Rectal smooth muscle tissue (tissue), 1 donor: ENCODE measurements at regions not wholly inside any gene's neighbourhood (a gene's known extent, or its start where the extent isn't known, plus 50 kb on each side); places are given as distances from the start of the nearest gene placed in this dataset.

Source experiments
- H3K27ac ChIP-seq: one replicate; pipeline ENCODE4 v1.7.0; 2013; ENCODE audit warnings: low read depth, low read length, inconsistent platforms
- H3K27me3 ChIP-seq: one replicate; pipeline ENCODE4 v1.7.0; 2013; ENCODE audit warnings: low read length; ENCODE audit not compliant: control insufficient read depth, insufficient read depth
- H3K36me3 ChIP-seq: one replicate; pipeline ENCODE4 v1.7.0; 2013; ENCODE audit warnings: low read length; ENCODE audit not compliant: control insufficient read depth, insufficient read depth
- H3K4me1 ChIP-seq: one replicate; pipeline ENCODE4 v1.7.0; 2013; ENCODE audit warnings: low read length; ENCODE audit not compliant: control insufficient read depth, insufficient read depth
- H3K4me3 ChIP-seq: one replicate; pipeline ENCODE4 v1.7.0; 2013; ENCODE audit warnings: low read length
- H3K9ac ChIP-seq: one replicate; pipeline ENCODE4 v1.7.0; 2013; ENCODE audit warnings: low read length

DNA sequence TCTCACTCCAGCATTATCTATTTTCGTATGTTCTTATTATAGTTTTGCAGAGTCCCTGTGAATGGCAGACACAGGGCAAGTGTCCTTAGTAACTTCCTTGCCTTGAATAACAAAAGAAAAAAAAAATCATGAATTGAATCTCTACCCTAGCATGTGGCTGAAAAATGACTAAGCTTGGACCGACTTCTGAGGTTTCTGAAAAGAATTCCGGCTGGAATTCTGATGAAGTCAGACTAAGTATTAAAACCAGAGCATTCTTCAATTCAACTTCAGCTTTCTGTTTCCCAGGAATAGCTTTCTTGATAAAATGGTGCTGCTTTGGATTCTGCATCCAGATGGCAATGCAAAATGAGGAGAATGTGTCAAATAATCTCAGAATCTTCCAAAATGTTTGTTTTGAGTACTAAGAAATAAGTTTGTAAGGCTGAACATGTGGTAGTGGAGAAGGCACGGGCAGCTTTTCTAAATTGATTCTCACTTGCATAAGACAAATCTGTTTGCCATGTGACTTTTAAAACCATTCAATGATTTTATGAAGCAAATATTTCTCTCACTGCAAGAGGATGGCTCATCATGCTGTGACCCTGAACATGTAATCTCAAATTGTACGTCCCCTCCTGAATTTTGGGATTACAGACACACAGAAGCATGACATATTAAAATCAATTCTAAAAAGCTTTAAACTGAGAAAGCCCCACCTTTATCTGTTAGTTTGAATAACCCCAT, 1462.8 kb upstream of the LRRTM1 start:
- no peaks in the 10 kb centered on the region for H3K4me1 ChIP-seq
- H3K9ac ChIP-seq = no peak overlapping the region
- H3K27me3 ChIP-seq = no peaks in the 10 kb centered on the region
- no peak overlapping the region for H3K27ac ChIP-seq
- no peak overlapping the region for H3K4me3 ChIP-seq
- H3K36me3 ChIP-seq = no peaks in the 10 kb centered on the region

DNA sequence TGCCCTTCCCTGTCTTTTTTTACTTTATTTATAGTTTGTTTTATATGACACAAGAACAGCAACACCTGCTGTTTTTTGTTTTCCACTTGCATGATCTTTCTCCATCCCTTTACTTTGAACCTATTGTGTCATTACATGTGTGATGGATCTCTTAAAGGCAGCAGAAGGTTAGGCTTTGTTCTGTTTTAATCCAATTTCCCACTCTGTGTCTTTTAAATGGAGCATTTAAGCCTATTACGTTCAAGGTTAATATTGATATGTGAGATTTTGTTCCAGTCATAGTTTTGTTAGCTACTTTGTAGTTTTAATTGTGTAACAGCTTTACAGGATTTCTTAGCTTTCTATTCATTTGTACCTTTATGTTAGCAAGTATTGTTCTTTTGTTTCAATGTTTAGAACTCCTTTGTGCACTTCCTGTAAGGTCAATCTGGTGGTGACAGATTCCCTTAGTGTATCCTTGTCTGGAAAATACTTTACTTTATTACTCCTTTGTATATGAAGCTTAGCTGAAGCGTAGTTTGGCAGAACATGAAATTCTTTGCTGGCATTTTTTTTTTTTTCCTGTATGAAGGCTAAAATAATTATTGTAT, 1443.0 kb upstream of the LRRTM1 start:
- no peak overlapping the region for H3K4me3 ChIP-seq
- H3K4me1 ChIP-seq = no peaks in the 10 kb centered on the region
- H3K27me3 ChIP-seq = no peaks in the 10 kb centered on the region
- no peaks in the 10 kb centered on the region for H3K36me3 ChIP-seq
- no peak overlapping the region for H3K27ac ChIP-seq
- H3K9ac ChIP-seq = no peak overlapping the region

DNA sequence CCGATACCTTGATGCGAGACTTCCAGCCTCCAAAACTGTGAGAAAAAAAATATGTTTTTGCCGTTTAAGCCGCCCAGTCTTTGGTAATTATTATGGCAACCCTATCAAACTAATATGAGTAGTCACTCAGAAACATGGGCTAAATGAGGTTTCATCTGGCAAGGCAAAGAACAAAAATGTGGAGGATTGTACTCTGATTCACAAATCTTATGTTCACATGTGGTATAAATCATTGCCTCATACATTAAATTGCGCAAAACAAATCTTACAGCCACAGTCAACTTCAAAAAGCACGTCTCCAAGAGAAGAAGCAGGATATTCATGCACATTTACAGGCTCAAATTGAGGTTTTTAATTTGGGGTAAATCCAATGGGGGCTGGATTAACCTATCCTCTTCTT, 1435.4 kb upstream of the LRRTM1 start:
- Histone ChIP-seq H3K27ac (no peak overlapping the region), H3K9ac (no peak overlapping the region), H3K27me3 (no peaks in the 10 kb centered on the region), H3K4me3 (no peak overlapping the region), H3K4me1 (no peaks in the 10 kb centered on the region), H3K36me3 (no peaks in the 10 kb centered on the region)

DNA sequence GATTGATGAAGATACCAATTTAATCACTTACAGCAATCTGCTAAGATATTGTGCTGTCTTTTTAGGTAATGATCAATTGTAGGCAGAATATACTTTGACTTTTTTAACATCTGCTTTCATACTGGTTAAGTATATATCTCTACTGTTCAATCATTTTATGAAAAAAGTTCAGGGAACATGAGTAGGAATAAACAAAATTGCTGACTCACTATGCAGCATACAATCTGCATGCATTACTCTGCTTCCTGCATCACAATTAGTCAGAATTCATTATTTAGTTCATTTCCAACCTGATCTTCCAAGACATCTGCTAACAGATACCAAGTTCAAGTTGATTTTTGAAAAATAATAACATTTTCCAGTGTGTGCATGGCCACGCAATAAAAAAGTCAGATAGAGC, 1430.4 kb upstream of the LRRTM1 start:
- H3K9ac ChIP-seq = no peak overlapping the region
- no peaks in the 10 kb centered on the region for H3K27me3 ChIP-seq
- H3K27ac ChIP-seq = no peak overlapping the region
- H3K4me1 ChIP-seq = no peaks in the 10 kb centered on the region
- no peak overlapping the region for H3K4me3 ChIP-seq
- H3K36me3 ChIP-seq = no peaks in the 10 kb centered on the region

DNA sequence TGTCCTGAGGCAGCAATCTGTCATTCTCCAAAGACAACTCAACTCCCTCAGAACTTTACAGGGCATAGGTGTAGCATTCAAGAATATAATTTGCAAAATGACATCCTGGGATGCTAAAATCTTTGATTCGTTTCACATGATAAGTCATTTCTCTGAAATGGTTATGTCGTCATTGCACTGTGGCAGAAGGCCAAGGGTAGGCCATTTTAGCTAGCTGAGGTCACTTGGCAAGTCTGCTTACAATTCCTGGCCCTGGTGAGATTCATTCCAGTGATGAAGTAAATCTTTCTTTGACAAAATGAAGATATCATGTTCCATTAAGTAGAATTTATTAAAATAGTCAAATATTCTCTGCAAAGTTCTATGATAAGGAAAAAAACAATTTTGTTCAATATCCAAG, 1410.3 kb upstream of the LRRTM1 start:
- H3K36me3 ChIP-seq = no peaks in the 10 kb centered on the region
- no peak overlapping the region for H3K27ac ChIP-seq
- no peak overlapping the region for H3K4me3 ChIP-seq
- no peaks in the 10 kb centered on the region for H3K27me3 ChIP-seq
- H3K4me1 ChIP-seq = no peaks in the 10 kb centered on the region
- no peak overlapping the region for H3K9ac ChIP-seq

DNA sequence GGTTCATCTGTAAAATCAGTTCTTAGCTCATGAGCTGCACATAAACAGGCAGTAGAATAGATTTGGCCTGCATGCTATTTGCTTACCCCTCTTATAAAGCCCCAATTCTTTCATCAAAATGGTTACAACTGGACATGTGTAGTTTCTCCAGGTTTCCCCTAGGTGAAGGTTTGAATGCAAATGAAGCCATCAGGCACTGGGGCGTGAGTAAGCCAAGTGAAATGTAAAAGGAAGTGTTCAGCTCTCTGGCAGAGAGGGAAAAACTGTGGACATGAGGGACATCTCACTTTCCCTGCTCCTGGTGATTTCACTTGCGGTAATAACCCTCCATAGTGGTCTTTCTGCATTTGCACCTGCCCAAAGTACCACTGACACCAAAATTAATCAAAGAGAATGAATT, 1402.3 kb upstream of the LRRTM1 start:
- no peak overlapping the region for H3K27ac ChIP-seq
- no peaks in the 10 kb centered on the region for H3K27me3 ChIP-seq
- H3K36me3 ChIP-seq = no peaks in the 10 kb centered on the region
- no peak overlapping the region for H3K4me3 ChIP-seq
- H3K4me1 ChIP-seq = no peaks in the 10 kb centered on the region
- no peak overlapping the region for H3K9ac ChIP-seq

DNA sequence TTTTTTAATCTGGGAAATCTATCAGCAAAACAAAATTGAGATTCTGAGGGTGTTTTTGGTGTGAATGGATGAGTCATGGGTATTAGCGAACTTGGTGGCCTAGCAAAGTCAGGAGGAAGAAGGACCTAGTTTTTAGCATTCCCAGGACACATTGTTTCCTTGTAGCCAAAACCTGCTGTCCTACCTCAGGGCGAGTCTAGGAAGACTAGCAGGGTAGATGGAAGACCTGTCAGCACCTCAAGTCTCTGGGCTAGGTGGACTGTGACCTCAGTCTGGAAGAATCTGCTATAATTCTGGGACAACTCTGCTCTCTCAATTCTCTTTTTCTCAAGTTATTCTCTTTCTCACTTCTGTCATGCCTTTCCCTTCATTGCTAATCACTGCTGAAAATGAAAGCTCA, 1399.3 kb upstream of the LRRTM1 start:
- Histone ChIP-seq H3K9ac (no peak overlapping the region), H3K4me1 (no peaks in the 10 kb centered on the region), H3K36me3 (no peaks in the 10 kb centered on the region), H3K27me3 (no peaks in the 10 kb centered on the region), H3K4me3 (no peak overlapping the region), H3K27ac (no peak overlapping the region)

DNA sequence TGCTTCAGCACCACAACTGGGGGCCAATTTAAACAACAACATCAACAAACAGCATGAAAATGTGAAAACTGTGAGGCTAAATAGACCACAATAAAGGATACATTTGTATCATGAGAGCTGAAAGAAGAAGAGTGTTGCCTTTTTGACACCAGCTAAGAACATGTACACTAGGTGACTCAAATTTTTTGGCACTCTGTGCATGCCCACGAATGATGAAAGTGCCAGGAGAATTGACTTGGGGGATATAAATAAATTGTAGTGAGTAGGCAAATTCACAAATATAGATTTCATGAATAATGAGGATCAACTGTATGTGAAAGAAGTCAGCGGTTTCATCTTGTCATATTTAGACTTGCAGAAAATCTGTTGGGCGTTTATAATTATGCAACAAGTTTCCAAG, 1388.0 kb upstream of the LRRTM1 start:
- Histone ChIP-seq H3K4me3 (no peak overlapping the region), H3K36me3 (no peaks in the 10 kb centered on the region), H3K9ac (no peak overlapping the region), H3K4me1 (no peaks in the 10 kb centered on the region), H3K27ac (no peak overlapping the region), H3K27me3 (no peaks in the 10 kb centered on the region)

DNA sequence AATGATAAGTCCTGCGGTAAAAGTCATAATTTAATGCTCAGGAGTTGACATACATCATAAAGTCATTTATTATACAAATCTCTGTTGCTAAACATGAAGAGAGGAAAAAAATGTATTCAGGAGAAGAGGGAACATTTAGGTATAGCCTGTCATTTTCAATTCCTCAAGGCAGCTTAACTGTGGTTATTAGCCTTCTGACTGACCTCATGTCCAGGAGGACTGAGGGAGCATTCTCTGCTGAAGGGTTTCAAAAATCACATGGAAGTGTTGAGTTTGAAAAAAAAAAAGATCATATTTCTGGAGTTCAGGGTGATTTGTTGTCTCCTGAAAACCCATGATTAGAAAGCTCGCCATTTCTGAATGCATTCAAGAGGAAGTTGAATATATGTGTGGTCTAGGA, 1371.1 kb upstream of the LRRTM1 start:
- Histone ChIP-seq H3K4me3 (no peak overlapping the region), H3K4me1 (no peaks in the 10 kb centered on the region), H3K27me3 (no peaks in the 10 kb centered on the region), H3K36me3 (no peaks in the 10 kb centered on the region), H3K9ac (no peak overlapping the region), H3K27ac (no peak overlapping the region)

DNA sequence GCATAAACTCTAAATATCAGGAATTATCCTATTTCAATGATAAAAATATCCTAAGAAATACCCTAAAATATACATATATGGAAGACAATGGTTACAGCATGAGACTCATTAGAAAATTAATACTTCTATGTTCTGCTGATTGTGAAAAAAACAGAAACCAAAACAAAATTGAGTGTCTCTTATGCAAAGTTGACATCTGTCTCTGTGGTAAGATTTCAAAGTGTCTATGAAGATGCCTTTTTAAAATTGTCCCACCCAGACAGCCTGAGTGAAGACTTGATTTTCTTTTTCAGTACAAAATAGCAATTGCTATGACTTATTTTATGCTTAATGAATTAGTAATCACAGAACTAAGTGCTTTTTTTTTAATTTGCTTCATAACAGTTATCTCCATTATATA, 1368.4 kb upstream of the LRRTM1 start:
- Histone ChIP-seq H3K4me3 (no peak overlapping the region), H3K27ac (no peak overlapping the region), H3K27me3 (no peaks in the 10 kb centered on the region), H3K36me3 (no peaks in the 10 kb centered on the region), H3K9ac (no peak overlapping the region), H3K4me1 (no peaks in the 10 kb centered on the region)

DNA sequence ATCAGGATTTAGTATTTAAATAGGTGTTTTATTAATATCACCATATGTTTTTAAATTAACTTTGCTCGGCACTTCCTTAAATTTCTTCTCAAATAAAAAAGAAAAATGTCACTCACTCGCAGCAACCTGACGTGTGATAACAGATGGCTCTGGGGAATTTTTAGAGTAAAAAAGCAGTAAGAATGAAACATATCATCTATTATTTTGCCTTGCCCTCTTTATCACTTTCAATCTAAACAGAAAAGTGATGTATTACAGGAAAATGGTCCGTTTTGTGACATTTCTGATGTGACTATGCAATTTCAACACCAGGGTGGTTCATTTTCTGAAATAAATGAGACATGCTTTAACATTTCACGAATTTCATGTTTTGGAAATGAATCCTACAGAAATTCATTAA, 1368.0 kb upstream of the LRRTM1 start:
- no peaks in the 10 kb centered on the region for H3K27me3 ChIP-seq
- no peaks in the 10 kb centered on the region for H3K4me1 ChIP-seq
- H3K9ac ChIP-seq = no peak overlapping the region
- H3K4me3 ChIP-seq = no peak overlapping the region
- no peaks in the 10 kb centered on the region for H3K36me3 ChIP-seq
- H3K27ac ChIP-seq = no peak overlapping the region

DNA sequence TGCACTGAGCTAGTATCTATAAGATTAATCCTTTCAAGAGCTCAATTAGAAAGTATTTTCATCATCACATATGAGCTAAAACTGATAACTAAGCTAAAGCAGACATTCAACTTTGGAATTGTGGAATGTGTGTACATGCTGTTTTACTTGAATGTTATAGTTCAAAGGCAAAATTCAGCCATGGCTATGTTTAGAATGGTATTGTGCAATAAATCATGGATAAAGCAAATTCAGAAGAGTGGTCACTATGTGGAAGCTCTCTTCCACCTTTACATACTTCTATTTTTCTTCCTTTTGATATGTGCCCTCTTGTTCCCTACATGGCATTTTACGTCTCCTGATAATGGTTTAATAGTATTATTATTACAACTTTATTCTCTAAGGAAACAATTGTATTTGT, 1366.3 kb upstream of the LRRTM1 start:
- Histone ChIP-seq H3K27ac (no peak overlapping the region), H3K4me1 (no peaks in the 10 kb centered on the region), H3K4me3 (no peak overlapping the region), H3K9ac (no peak overlapping the region), H3K36me3 (no peaks in the 10 kb centered on the region), H3K27me3 (no peaks in the 10 kb centered on the region)

DNA sequence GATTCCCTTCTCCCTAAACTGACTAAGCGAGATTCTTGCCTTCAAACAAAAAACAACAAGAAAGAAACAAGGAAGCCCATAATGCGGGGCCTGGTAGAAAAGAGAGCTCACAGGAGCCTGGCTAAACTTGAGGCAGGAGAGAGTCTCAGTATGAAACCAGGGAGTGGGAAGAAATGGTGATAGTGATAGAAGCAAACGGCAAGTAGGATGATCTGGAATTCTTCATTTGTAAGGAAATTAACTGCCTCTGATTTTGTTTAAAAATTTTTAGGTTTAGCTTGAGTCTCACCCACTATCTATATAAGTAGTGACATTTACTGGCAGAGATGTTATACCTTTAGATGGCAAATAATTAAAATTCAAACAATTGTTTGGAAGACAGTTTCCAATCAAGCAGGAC, 1356.5 kb upstream of the LRRTM1 start:
- Histone ChIP-seq H3K27ac (no peak overlapping the region), H3K4me1 (no peaks in the 10 kb centered on the region), H3K4me3 (no peak overlapping the region)

More for the DNA sequence above, 1356.5 kb upstream of the LRRTM1 start:
- Histone ChIP-seq H3K27me3 (no peaks in the 10 kb centered on the region), H3K36me3 (no peaks in the 10 kb centered on the region), H3K9ac (no peak overlapping the region)
